HFFc6 (cell line): ENCODE measurements at regions not wholly inside any gene's neighbourhood (a gene's known extent, or its start where the extent isn't known, plus 50 kb on each side); places are given as distances from the start of the nearest gene placed in this dataset.

Source experiments
- DNase-seq: peaks from one replicate; pipeline ENCODE4 v3.0.0-alpha.2; 2018
- H3K27ac Mint-ChIP-seq: 2 replicates; pipeline ENCODE4 v1.8.0; 2020; ENCODE audit warnings: mild to moderate bottlenecking, mixed read lengths
- H3K27me3 Mint-ChIP-seq: 2 replicates; pipeline ENCODE4 v1.8.0; 2021; ENCODE audit warnings: mild to moderate bottlenecking, moderate library complexity, mixed read lengths; ENCODE audit not compliant: insufficient read depth
- H3K36me3 Mint-ChIP-seq: 2 replicates; pipeline ENCODE4 v1.8.0; 2021; ENCODE audit warnings: low read depth, mixed read lengths
- H3K4me1 Mint-ChIP-seq: 2 replicates; pipeline ENCODE4 v1.8.0; 2020; ENCODE audit warnings: low read depth, mixed read lengths
- H3K4me3 Mint-ChIP-seq: 2 replicates; pipeline ENCODE4 v1.8.0; 2020; ENCODE audit warnings: mild to moderate bottlenecking, moderate library complexity, mixed read lengths
- H3K9me3 Mint-ChIP-seq: 2 replicates; pipeline ENCODE4 v1.8.0; 2020; ENCODE audit warnings: mild to moderate bottlenecking, mixed read lengths
- TF ChIP-seq, protein P1 (sequence below): fragments of 200-600 bp; sonication (generic); IDR thresholded peaks from 2 replicates; pipeline ENCODE4 v1.5.0; 2021; ENCODE audit warnings: antibody characterized with exemption, mild to moderate bottlenecking

DNA sequence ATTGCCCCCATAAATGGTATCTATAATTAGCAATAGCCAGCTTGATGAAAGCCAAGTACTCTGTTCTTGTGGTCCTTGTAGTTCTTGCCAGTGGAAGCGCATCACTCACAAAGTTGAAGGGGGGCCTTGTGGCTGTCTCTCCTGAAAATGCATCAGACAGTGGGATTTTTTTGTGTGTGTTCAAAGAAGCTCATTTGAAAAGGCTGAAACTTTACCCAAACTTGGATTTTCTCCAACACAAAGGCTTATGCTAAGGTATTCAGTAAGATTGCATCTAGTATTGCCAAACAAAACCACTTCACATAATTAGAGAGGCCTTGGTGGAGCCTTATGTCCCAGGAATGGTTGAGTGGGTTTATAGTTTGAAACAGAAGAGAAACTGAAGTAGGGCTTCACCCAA is 216.7 kb upstream of the TMTC1 start:
- Mint-ChIP-seq H3K4me1 (no peaks in the 10 kb centered on the region), H3K27me3 (no peaks in the 10 kb centered on the region)
- no peak for DNase-seq

DNA sequence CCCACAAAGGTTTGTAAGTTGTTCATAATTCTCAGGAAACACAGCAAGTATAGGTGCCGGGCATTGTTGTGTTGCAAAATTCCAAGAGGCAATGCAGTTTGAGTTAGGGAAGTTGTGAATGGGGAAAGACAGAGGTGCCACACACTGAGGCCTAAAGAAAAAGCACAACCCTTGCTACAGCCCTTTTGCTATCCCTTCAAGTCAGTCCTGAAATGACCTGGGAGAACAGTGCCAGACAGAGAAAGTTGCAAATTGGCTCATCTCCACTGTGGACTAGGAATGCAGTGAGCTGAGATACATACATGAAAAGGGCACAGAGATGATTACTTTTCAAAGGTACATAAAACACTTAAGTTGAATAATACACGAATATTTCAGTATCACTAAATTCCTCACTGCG is 213.3 kb upstream of the TMTC1 start:
- Mint-ChIP-seq H3K36me3 (no peaks in the 10 kb centered on the region), H3K27ac (no peak overlapping the region), H3K4me1 (no peaks in the 10 kb centered on the region), H3K4me3 (no peak overlapping the region), H3K9me3 (peaks cover 21% of the 10 kb centered on the region), H3K27me3 (no peaks in the 10 kb centered on the region)
- DNase-seq: no peak
- TF ChIP-seq, protein P1, sequence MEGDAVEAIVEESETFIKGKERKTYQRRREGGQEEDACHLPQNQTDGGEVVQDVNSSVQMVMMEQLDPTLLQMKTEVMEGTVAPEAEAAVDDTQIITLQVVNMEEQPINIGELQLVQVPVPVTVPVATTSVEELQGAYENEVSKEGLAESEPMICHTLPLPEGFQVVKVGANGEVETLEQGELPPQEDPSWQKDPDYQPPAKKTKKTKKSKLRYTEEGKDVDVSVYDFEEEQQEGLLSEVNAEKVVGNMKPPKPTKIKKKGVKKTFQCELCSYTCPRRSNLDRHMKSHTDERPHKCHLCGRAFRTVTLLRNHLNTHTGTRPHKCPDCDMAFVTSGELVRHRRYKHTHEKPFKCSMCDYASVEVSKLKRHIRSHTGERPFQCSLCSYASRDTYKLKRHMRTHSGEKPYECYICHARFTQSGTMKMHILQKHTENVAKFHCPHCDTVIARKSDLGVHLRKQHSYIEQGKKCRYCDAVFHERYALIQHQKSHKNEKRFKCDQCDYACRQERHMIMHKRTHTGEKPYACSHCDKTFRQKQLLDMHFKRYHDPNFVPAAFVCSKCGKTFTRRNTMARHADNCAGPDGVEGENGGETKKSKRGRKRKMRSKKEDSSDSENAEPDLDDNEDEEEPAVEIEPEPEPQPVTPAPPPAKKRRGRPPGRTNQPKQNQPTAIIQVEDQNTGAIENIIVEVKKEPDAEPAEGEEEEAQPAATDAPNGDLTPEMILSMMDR: no peak

More for the DNA sequence above, 216.7 kb upstream of the TMTC1 start:
- H3K36me3 Mint-ChIP-seq: no peaks in the 10 kb centered on the region
- H3K27ac Mint-ChIP-seq: no peak overlapping the region
- TF ChIP-seq, protein P1: no peak
- no peak overlapping the region for H3K4me3 Mint-ChIP-seq
- H3K9me3 Mint-ChIP-seq: peaks cover 21% of the 10 kb centered on the region

- Mint-ChIP-seq H3K27me3 (no peaks in the 10 kb centered on the region), H3K36me3 (no peaks in the 10 kb centered on the region), H3K9me3 (peaks cover 20% of the 10 kb centered on the region), H3K4me3 (no peak overlapping the region), H3K4me1 (no peaks in the 10 kb centered on the region), H3K27ac (no peak overlapping the region)
- no peak for DNase-seq
- TF ChIP-seq, protein P1: no peak
Measured at GRCh38 chr12:29992366-29992765, 208.6 kb upstream of the TMTC1 start.

DNA sequence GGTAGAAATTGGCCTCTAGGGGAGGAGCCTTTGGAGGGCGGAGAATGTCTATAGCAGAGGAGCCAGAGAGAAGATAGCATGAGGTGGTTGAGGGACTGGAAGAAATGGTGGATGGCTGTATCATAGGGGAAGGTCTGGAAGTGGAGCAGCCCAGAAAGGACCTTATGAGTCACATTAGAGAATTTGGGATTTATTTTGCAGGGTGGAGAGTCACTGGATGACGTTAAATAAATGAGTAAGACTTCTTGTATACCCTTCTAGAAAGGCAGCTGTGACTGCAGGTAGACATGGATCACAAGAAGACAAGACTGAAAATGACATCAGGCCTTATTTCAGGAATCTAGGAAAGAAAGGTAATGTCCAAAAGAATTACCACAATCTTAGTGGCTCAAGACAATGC is 208.2 kb upstream of the TMTC1 start:
- Mint-ChIP-seq H3K27ac (no peak overlapping the region), H3K27me3 (no peaks in the 10 kb centered on the region), H3K4me3 (no peak overlapping the region), H3K9me3 (peaks cover 20% of the 10 kb centered on the region), H3K36me3 (no peaks in the 10 kb centered on the region), H3K4me1 (no peaks in the 10 kb centered on the region)
- no peak for DNase-seq
- TF ChIP-seq, protein P1: no peak

DNA sequence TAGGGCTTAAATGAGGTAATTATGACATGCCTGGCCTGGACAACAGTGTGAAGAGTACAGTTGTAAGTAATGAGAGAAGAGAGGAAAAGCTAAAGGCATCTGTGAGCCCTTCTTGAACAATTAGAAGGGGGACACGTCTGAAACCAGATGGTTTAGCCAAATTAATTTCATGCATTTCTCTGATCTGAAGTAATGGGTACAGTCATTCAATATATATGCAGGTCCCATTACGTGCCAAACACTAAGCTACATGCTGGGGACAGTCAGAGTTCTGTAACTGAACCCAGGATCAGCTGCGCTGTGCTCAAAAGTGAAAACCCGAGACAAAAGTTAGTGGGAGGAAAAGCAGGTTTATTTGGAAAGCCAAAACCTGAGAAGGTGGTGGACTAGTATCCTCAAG is 207.2 kb upstream of the TMTC1 start:
- Mint-ChIP-seq H3K27me3 (no peaks in the 10 kb centered on the region), H3K4me3 (no peak overlapping the region), H3K9me3 (peaks cover 15% of the 10 kb centered on the region), H3K4me1 (no peaks in the 10 kb centered on the region), H3K36me3 (no peaks in the 10 kb centered on the region), H3K27ac (no peak overlapping the region)
- TF ChIP-seq, protein P1: no peak
- DNase-seq: no peak

DNA sequence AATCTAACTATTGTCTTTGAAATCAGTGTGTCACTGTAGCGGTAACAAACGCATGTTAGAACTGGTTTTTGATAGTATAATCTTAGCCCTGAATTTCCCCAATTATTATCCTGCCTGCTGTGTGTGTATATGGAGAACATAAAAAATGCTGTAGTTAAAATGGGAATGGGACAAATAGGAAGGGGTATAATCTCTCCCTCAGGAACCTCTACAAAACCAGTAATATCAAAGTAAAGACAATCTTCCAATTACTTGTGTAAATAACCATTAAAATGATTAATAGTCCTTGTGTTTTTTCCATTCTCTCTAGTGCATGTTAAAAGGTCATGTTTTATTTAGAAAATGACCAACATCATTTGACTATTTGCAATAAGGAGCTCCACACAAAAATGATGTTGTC is 200.1 kb upstream of the TMTC1 start:
- Mint-ChIP-seq H3K27me3 (no peaks in the 10 kb centered on the region), H3K4me3 (no peak overlapping the region), H3K36me3 (no peaks in the 10 kb centered on the region), H3K4me1 (no peaks in the 10 kb centered on the region), H3K27ac (no peak overlapping the region), H3K9me3 (peaks cover 18% of the 10 kb centered on the region)
- TF ChIP-seq, protein P1: no peak
- no peak for DNase-seq
